ENCODE measurements at regions not wholly inside any gene's neighbourhood (a gene's known extent, or its start where the extent isn't known, plus 50 kb on each side); places are given as distances from the start of the nearest gene placed in this dataset.
"Not testable (repeated sequence)": the region's sequence is repeated elsewhere in the genome, so short reads cannot be mapped to it uniquely, and the experiment has no call there.

DNA sequence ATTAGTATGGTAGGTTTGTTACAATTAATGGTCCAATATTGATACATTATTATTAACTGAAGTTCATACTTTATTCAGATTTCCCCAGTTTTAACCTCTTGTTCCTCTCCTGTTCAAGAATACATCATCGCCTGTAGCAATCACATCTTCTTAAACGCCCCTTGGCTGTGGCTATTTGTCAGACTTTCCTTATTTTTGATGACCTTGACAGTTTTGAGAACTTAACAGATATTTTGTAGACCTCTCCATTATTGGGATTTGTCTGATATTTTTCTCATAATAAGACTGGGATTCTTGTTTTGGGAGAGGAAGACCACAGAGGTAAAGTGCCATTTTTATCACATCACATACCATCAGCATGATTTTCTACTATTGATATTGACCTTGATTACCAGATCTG is 112.3 kb upstream of the MARCHF11 start:
- no peak for DNase-seq

- no peak for DNase-seq
These were observed 111.9 kb upstream of the MARCHF11 start for GRCh38 chr5:16291474-16291873.

DNA sequence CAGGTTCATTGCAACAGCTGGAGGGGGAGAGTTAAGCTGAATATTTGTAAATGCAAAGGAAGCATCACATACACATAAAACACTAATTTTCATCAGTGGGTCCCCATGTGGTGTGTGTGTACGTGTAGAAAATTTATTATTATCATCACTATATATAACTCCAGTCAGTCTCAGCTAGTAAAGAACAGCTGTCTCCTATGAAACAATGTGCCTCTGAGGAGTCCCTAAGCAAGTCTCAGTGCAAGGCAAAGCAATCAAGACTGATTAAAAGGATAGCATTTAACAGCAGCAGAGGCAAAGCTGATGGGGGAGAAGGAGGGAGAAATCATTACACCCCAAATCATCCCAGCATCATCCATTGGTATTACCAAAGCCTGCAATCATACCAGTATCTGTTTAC is 104.2 kb upstream of the MARCHF11 start:
- DNase-seq: no peak

DNA sequence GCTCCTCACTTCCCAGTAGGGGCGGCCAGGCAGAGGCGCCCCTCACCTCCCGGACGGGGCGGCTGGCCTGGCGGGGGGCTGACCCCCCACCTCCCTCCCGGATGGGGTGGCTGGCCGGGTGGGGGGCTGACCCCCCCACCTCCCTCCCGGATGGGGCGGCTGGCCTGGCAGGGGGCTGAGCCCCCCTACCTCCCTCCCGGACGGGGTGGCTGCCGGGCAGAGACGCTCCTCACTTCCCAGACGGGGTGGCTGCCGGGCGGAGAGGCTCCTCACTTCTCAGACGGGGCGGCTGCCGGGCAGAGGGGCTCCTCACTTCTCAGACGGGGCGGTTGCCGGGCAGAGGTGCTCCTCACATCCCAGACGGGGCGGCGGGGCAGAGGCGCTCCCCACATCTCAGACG is 97.3 kb upstream of the MARCHF11 start:
- not testable (repeated sequence) for DNase-seq

DNA sequence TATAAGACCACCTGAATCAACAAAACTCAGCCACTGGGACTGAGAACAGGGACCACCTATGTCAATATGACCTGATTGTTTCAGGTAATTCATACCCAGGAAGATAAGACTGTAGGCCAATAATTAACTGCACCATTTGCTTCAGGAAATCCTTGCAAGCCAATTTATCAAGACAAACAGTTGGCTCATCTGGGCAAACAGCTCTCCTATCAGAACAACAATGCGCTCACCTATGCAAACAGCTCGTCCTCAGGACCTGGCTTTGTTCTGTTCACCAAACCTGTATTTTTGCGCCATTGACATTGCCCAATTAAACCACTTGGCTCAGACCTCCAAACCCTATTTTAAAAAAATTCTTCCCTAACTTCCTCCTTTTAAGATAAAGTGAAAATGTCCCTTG is 92.3 kb upstream of the MARCHF11 start:
- DNase-seq: no peak

DNA sequence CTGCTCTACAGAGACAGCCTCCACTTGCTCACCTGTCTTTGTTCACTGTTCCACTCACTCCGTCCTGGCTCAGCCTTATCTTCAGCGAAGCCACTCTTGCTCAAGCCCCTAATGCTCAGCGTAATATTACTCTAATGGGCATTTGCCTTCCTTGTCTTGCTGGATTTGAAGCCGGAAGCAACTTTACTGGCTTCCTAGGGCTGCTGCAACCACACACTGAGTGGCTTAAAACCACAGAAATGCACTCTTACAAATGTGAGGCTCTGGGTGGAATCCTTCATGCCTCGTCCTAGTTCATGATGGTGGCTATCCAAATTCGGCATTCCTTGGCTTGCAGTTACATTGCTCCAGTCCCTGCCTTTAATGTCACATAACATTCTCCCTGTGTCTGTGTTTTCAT is 85.5 kb upstream of the MARCHF11 start:
- peak; percentile 14 for DNase-seq

- no peak for DNase-seq
These were observed 80.4 kb upstream of the MARCHF11 start for GRCh38 chr5:16260000-16260399.

DNA sequence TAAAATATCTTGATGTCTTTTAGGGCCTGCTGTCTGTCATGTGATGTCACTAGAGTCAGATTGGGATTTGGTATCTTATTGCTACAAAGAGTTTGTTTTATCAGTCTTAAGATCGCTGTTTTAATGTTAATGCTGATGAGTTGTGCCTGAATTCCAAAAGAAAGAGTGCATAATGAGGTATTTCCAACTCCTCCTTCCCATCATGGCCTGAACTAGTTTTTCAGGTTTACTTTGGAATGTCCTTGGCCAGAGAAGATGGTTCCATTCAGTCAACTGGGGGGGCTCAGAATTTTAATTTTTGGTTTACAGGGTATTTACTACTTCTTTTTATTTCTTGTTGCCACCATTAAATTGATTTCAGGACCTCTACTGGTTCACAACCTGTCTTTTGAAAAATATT is 74.3 kb upstream of the MARCHF11 start:
- no peak for DNase-seq

GRCh38 chr5:16245956-16246355 is 66.4 kb upstream of the MARCHF11 start:
- no peak for DNase-seq

- no peak for DNase-seq
These were observed 65.7 kb upstream of the MARCHF11 start for GRCh38 chr5:16245249-16245648.

DNA sequence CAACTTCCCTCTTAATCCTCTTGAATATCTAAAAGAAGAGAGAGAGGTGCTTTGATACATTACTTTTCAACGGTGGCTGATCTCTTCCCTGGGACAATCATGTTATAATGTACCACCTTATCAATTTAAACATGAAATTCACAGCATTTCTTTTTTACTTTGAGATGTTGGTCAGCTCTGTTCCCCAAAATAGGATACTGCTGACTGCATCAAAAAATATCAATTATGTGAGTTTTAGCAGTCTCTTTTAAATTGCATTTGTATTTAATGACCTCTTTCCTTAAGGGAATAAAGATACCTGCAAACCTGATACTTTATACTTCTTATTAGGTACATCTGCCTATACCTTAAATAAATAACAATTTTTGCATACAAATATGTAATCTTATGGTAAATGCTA is 58.4 kb upstream of the MARCHF11 start:
- DNase-seq: no peak

DNA sequence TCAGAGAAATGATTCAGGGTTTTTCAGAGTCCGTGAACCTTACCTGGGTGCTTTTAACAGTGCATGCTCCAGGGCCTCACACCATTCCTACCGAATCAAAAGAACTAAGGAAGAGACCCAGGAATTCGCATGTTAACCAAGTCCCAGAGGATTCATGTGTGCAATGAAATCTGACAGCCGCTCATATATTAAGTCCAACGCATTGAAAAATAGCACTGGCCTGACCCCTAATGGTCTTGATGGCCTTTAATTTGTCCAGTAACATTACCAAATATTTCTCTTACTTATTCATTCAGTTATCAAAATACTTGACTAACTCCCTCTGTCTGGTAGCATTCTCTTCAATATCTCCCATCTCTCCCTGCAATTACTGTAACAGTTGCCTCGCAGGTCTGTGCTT is 55.0 kb upstream of the MARCHF11 start:
- DNase-seq: peak; percentile 2

GRCh38 chr5:16233730-16234129 is 54.1 kb upstream of the MARCHF11 start:
- no peak for DNase-seq

DNA sequence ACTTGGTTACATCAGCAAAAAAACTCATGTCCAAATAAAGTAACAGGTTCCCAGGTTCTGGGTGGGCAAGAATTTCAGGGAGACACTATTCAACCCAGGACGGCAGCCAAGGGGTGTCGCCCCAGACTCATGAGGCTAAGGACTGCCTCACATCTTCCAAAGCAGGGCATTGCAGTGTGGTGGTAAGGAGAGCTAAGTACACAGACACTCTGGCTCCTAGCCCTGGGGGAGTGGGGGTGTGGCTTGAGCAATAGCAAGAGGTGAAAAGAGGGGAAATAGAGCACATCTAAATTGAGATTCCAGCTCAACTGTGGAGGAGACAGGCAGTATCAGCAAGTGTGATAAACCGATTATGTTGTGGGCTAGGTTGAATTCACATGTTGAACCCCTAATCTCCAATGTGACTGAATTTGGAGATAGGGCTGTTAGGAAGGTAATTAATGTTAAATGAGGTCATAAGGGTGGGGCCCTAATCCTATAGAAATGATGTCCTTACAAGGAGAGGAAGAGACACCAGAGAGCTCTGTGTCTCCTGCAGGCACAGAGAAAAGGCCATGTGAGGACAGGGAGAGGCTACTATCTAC is 49.9 kb upstream of the MARCHF11 start:
- DNase-seq: no peak
